Common myeloid progenitor, CD34-positive (primary cell): ENCODE measurements at regions not wholly inside any gene's neighbourhood (a gene's known extent, or its start where the extent isn't known, plus 50 kb on each side); places are given as distances from the start of the nearest gene placed in this dataset.

Experiments used
- CTCF ChIA-PET: fragments of 350-600 bp; sonication (Branson Sonifier 250); formaldehyde crosslinking; loops from one replicate; lab custom pipeline; 2021; ENCODE audit warnings: antibody characterized with exemption; lab: Charles Lee
- POLR2A ChIA-PET: fragments of 350-600 bp; sonication (Branson Sonifier 250); formaldehyde crosslinking; loops from one replicate; lab custom pipeline; 2021; ENCODE audit warnings: antibody characterized with exemption; lab: Charles Lee
- DNase-seq, 3 donors: peaks; one replicate each; pipeline versions ENCODE4 v3.0.0 to v3.0.0-alpha.2; 2013
- H3K27ac ChIP-seq, 2 experiments: 1 replicate in 1 of 2; 2 replicates in 1 of 2; pipeline ENCODE4 v1.7.0; 2013; ENCODE audit warnings: inconsistent platforms in 2 of 2, low read length in 2 of 2, mild to moderate bottlenecking in 2 of 2, low read depth in 1 of 2, moderate library complexity in 1 of 2; ENCODE audit not compliant: severe bottlenecking in 2 of 2, insufficient read depth in 1 of 2, poor library complexity in 1 of 2
- H3K27me3 ChIP-seq, 5 experiments: replicated peaks in 2 of 5; 1 replicate in 3 of 5; 2 replicates in 2 of 5; pipeline versions ENCODE4 v1.6.1 to v1.7.0; 2013; ENCODE audit warnings: low read length in 4 of 5, mild to moderate bottlenecking in 2 of 5, moderate library complexity in 2 of 5, inconsistent platforms in 1 of 5; ENCODE audit not compliant: insufficient read depth in 5 of 5, control insufficient read depth in 4 of 5
- H3K36me3 ChIP-seq, 4 experiments: 1 replicate in 2 of 4; 2 replicates in 2 of 4; pipeline versions ENCODE4 v1.6.1 to v1.7.0; 2013; ENCODE audit warnings: low read length in 3 of 4, control low read depth in 1 of 4, mild to moderate bottlenecking in 1 of 4; ENCODE audit not compliant: control insufficient read depth in 4 of 4, insufficient read depth in 4 of 4
- H3K4me1 ChIP-seq, 4 experiments: 1 replicate in 3 of 4; 2 replicates in 1 of 4; pipeline versions ENCODE4 v1.6.1 to v1.7.1; 2013; ENCODE audit warnings: low read length in 3 of 4, mild to moderate bottlenecking in 3 of 4, control low read depth in 1 of 4, inconsistent platforms in 1 of 4, moderate library complexity in 1 of 4; ENCODE audit not compliant: control insufficient read depth in 4 of 4, insufficient read depth in 4 of 4; ENCODE audit errors: control extremely low read depth in 1 of 4
- H3K4me3 ChIP-seq, 7 experiments: 1 replicate in 4 of 7; 2 replicates in 3 of 7; pipeline versions ENCODE4 v1.5.1 to v1.7.0; 2013; ENCODE audit warnings: mild to moderate bottlenecking in 7 of 7, low read length in 6 of 7, moderate library complexity in 6 of 7, inconsistent platforms in 2 of 7, low read depth in 2 of 7, control low read depth in 1 of 7; ENCODE audit not compliant: insufficient read depth in 4 of 7, control insufficient read depth in 1 of 7; ENCODE audit errors: extremely low read depth in 1 of 7
- H3K9me3 ChIP-seq, 5 experiments: 1 replicate in 4 of 5; 2 replicates in 1 of 5; pipeline versions ENCODE4 v1.6.1 to v1.7.1; 2013; ENCODE audit warnings: low read length in 4 of 5, mild to moderate bottlenecking in 2 of 5, inconsistent platforms in 1 of 5, low read depth in 1 of 5, moderate library complexity in 1 of 5; ENCODE audit not compliant: control insufficient read depth in 4 of 5, insufficient read depth in 2 of 5; ENCODE audit errors: control extremely low read depth in 1 of 5
- WGBS: methylation state at CpG from one replicate; pipeline ENCODE4 v1.1.5; 2013; ENCODE audit not compliant: insufficient coverage; 5-methylcytosine and 5-hydroxymethylcytosine counted together

DNA sequence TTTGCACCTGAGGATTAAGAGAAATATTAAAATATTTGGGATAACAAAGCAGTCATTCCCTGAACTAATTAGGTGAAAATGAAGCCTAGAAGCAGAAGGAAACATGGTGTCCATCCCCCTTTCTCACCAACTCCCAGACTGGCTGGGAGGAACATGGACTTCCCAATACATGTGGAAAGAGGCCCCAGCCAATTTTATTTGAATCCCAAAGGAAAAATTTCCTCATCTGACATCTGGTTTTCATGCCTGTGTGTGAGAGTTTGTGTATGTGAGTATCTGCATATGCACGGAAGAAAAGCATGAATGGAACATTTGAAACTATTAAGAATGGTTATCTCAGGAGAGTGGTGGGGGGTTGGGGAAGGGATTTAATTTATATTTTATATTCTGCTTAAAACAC, 84.3 kb downstream of the COPS8 start:
- H3K36me3 ChIP-seq = no peaks in the 10 kb centered on the region
- no CpG with 5 or more reads among the region's 1 CpG for WGBS
- H3K9me3 ChIP-seq = peaks cover 0 to 15% (median 3%) of the 10 kb centered on the region in 5 experiments
- H3K4me1 ChIP-seq = no peaks in the 10 kb centered on the region
- no peak for DNase-seq
- CTCF ChIA-PET = no interaction called here
- H3K4me3 ChIP-seq = no peak overlapping the region
- POLR2A ChIA-PET = no interaction called here
- H3K27ac ChIP-seq = no peak overlapping the region
- peaks cover 0 to 2% (median 0%) of the 10 kb centered on the region in 5 experiments for H3K27me3 ChIP-seq

DNA sequence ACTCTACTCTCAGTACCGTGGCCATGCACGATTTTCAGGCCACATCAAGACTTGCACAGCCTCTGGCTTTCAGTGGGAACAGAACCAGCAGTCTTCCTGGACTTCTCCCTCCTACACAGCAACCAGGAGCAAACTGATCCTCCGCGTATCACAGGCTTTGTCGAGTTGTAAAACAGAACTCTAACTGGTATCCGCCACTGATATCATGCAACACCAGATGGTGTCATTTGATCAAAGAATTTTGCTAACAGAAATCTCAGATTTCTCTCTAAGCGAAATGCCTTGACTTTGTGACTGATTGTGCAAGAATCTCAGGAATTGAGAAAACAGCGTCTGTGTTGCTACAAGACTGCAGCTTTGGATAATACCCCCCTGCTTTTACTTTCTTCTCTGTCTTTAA, 85.7 kb downstream of the COPS8 start:
- WGBS = 84% methylated on average over 7 of the region's 8 CpGs
- peaks cover 0 to 2% (median under 1%) of the 10 kb centered on the region in 5 experiments for H3K27me3 ChIP-seq
- no peaks in the 10 kb centered on the region for H3K36me3 ChIP-seq
- CTCF ChIA-PET = no interaction called here
- H3K27ac ChIP-seq = no peak overlapping the region
- POLR2A ChIA-PET = no interaction called here
- no peaks in the 10 kb centered on the region for H3K4me1 ChIP-seq
- no peak for DNase-seq
- H3K4me3 ChIP-seq = no peak overlapping the region
- H3K9me3 ChIP-seq = peaks cover 0 to 15% (median 3%) of the 10 kb centered on the region in 5 experiments

- no peak for DNase-seq
- 100% methylated on average over 2 of the region's 4 CpGs for WGBS
- Histone ChIP-seq H3K4me1 (no peaks in the 10 kb centered on the region), H3K27ac (no peak overlapping the region), H3K4me3 (no peak overlapping the region), H3K9me3 (peaks cover 0 to 15% (median 3%) of the 10 kb centered on the region in 5 experiments), H3K27me3 (peaks cover 0 to 2% (median 0%) of the 10 kb centered on the region in 5 experiments), H3K36me3 (no peaks in the 10 kb centered on the region)
- ChIA-PET POLR2A (no interaction called here), CTCF (no interaction called here)
Observed at GRCh38 chr2:237171881-237172280, 86.2 kb downstream of the COPS8 start.

DNA sequence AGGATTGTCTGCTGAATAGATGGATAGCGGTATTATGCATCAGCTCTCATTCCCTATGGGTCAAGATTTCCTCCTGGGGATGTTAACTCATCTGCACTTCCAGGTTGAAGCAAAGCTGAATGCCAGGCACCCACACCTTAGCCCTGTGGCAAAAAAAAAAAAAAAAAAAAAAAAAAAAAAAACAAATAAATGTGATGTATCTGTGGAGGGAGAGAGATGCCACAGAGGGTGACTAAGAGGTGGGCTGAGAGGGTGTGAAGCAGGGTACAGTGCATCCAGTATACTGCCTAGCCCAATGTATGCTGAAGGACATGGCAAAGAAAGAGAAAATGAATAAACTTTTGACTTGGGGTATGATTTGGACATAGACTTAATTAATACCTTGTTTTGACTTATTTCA, 91.4 kb downstream of the COPS8 start:
- no peaks in the 10 kb centered on the region for H3K4me1 ChIP-seq
- ChIA-PET POLR2A (no interaction called here), CTCF (no interaction called here)
- peaks cover 0 to 5% (median 3%) of the 10 kb centered on the region in 5 experiments for H3K9me3 ChIP-seq
- no peak overlapping the region for H3K4me3 ChIP-seq
- peaks cover 0 to 8% (median 3%) of the 10 kb centered on the region in 5 experiments for H3K27me3 ChIP-seq
- no peaks in the 10 kb centered on the region for H3K36me3 ChIP-seq
- H3K27ac ChIP-seq = no peak overlapping the region
- DNase-seq = no peak
- no CpG with 5 or more reads among the region's 1 CpG for WGBS

- Histone ChIP-seq H3K36me3 (no peaks in the 10 kb centered on the region), H3K4me3 (no peak overlapping the region), H3K9me3 (peaks cover 0 to 5% (median 3%) of the 10 kb centered on the region in 5 experiments), H3K27me3 (peaks cover 0 to 9% (median 4%) of the 10 kb centered on the region in 5 experiments), H3K27ac (no peak overlapping the region), H3K4me1 (no peaks in the 10 kb centered on the region)
- ChIA-PET CTCF (no interaction called here), POLR2A (interaction anchor here (0.6 kb wide), 1 partner anchor 1227 kb away, joined by 3 read pairs; no protein-coding TSS in a partner anchor)
- WGBS = 100% methylated on average over 1 of the region's 2 CpGs
- DNase-seq = no peak
Observed at GRCh38 chr2:237177986-237178385, 92.3 kb downstream of the COPS8 start.

GRCh38 chr2:237178396-237178795, 92.7 kb downstream of the COPS8 start:
- 95% methylated on average over 4 of the region's 6 CpGs for WGBS
- Histone ChIP-seq H3K27me3 (peaks cover 0 to 9% (median 4%) of the 10 kb centered on the region in 5 experiments), H3K27ac (no peak overlapping the region), H3K4me1 (no peaks in the 10 kb centered on the region), H3K4me3 (no peak overlapping the region), H3K36me3 (no peaks in the 10 kb centered on the region), H3K9me3 (peaks cover 0 to 5% (median 3%) of the 10 kb centered on the region in 5 experiments)
- ChIA-PET POLR2A (interaction anchor here (0.6 kb wide), 1 partner anchor 1227 kb away, joined by 3 read pairs; no protein-coding TSS in a partner anchor), CTCF (no interaction called here)
- no peak for DNase-seq

GRCh38 chr2:237179161-237179560, 93.5 kb downstream of the COPS8 start:
- Histone ChIP-seq H3K27me3 (peaks cover 0 to 10% (median 4%) of the 10 kb centered on the region in 5 experiments), H3K36me3 (no peaks in the 10 kb centered on the region), H3K4me3 (no peak overlapping the region), H3K9me3 (peaks cover 0 to 3% (median 0%) of the 10 kb centered on the region in 5 experiments), H3K4me1 (no peaks in the 10 kb centered on the region), H3K27ac (no peak overlapping the region)
- ChIA-PET CTCF (no interaction called here), POLR2A (no interaction called here)
- 100% methylated on average over 2 of the region's 5 CpGs for WGBS
- DNase-seq = no peak
